GM21786 (cell line): ENCODE measurements at regions not wholly inside any gene's neighbourhood (a gene's known extent, or its start where the extent isn't known, plus 50 kb on each side); places are given as distances from the start of the nearest gene placed in this dataset.
"Not testable (repeated sequence)": the region's sequence is repeated elsewhere in the genome, so short reads cannot be mapped to it uniquely, and the experiment has no call there.

Source experiments
- ATAC-seq: cut with Tn5 transposase; IDR thresholded peaks from one replicate; pipeline ENCODE4 v1.9.1; 2021; ENCODE audit not compliant: unreplicated experiment

GRCh38 chr16:22651111-22651817 is 140.6 kb downstream of the NPIPB5 start:
- ATAC-seq = not testable (repeated sequence)

- no peak for ATAC-seq
Observed at GRCh38 chr16:22652463-22652845, 141.8 kb downstream of the NPIPB5 start.

- no peak for ATAC-seq
Observed at GRCh38 chr16:22653876-22654275, 143.2 kb downstream of the NPIPB5 start.

DNA sequence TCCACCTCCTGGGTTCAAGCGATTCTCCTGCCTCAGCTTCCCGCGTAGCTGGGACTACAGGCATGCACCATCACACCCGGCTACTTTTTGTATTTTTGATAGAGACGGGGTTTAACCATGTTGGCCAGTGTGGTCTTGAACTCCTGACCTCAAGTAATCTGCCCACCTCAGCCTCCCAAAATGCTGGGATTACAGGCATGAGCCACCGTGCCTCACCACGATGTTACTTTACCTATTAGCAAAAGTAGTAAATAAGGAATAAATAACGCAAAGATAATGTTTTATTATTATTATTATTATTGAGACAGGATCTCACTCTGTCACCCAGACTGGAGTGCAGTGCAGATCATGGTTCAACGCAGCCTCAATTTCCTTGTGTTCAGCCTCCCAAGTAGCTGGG is 145.9 kb downstream of the NPIPB5 start:
- ATAC-seq = not testable (repeated sequence)

DNA sequence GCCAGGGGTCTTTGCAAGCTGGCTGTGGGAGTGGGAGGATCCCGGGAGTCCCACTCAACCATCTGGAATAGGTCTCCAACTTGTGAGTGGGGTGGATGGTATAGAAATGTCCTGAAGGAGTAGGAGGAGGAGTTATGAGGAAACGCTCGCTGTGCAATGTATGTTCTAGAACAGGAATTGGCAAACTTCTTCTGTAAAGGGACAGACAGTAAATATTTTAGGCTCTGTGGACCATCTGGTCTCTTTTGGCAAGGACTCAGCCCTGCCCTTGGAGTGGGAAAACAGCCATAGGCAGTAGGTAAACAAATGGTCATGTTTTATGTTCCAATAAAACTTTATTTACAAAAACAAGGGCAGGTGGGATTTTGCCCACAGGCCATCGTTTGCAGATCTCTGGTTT is 149.2 kb downstream of the NPIPB5 start:
- ATAC-seq = no peak

GRCh38 chr16:22660441-22661160 is 149.9 kb downstream of the NPIPB5 start:
- no peak for ATAC-seq

DNA sequence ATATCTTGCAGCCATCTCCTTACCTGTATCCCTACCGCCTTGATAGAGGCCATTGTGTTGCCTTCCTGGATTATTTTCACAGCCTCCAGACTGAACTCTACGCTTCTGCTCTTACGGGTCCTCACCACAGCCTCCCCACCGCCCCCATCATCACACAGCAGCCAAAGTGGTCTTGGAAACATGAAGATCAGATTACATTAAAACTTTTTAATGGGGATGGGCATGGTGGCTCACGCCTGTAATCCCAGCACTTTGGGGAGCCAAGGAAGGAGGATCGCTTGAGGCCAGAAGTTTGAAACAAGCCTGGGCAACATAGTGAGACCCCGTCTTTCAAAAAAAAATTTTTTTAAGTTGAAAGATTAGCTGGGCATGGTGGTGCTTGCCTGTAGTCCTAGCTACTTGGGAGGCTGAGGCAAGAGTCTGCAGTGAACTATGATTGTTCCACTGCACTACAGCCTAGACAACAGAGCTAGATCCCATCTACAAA is 150.5 kb downstream of the NPIPB5 start:
- no peak for ATAC-seq

DNA sequence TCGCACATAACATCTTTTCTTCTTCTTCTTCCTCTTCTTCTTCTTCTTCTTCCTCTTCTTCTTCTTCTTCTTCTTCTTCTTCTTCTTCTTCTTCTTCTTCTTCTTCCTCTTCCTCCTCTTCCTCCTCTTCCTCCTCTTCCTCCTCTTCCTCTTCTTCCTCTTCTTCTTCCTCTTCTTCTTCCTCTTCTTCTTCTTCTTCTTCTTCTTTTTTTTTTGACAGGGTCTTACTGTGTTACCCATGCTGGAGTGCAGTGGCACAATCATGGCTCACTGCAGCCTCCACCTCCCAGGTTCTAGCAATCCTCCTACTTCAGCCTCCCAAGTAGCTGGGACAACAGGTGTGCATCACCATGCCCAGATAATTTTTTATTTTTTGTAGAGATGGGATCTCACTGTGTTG is 151.0 kb upstream of the HS3ST2 start:
- ATAC-seq = not testable (repeated sequence)

DNA sequence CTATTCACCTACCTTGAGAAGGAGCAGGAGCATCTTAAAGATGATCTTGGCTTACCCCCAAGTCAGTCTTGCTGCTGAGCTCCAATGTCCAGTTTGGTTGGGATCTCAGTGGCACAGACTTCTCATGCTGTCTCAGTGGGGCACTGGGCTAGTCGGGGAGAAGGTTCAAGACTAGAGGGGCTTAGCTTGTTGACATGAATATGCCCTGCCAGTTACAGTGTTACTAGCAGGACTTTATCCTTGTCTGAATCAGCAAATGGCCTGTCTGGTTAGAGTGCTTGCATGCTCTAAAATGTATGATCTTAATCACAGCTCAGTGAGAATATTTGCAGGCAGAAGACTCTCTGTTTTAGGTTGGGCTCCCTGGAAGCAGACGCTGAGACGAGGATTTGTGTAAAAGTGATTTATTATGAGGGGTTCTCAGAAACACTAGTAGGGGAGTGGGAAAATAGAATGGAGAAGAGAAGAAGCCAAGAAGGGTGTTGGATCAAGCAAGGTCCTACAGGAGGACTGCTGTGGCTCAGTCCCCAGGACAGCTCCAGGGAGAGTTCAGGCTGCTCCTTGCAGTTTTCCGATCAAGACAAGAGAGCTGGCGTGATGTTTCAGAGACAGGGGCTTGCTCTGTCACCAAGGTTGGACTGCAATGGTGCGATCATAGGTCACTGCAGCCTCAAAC is 150.4 kb upstream of the HS3ST2 start:
- ATAC-seq = no peak

GRCh38 chr16:22664132-22664531 is 149.8 kb upstream of the HS3ST2 start:
- no peak for ATAC-seq

DNA sequence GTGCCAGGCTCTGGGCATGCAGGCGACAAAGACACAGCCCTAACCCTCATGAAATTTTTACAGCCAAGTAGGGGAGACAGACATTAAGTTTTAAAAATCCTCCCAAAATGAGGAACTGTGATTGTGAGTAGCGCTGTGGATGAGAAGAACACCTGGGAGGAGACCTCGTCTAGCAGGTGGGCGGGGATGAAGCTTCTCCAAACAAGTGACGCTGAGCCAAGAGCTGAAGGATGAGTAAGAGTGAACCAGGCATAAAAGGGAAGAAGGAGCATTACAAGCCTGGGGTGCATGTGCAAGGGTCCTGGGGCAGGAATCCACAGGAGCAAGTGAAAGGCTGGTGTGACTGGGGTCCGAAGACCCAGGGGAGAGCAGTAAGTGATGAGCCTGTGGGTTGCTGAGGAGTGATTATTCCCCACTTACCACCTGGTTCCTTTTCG is 149.4 kb upstream of the HS3ST2 start:
- no peak for ATAC-seq

GRCh38 chr16:22665048-22665797 is 148.7 kb upstream of the HS3ST2 start:
- no peak for ATAC-seq

GRCh38 chr16:22665803-22666202 is 148.2 kb upstream of the HS3ST2 start:
- no peak for ATAC-seq

DNA sequence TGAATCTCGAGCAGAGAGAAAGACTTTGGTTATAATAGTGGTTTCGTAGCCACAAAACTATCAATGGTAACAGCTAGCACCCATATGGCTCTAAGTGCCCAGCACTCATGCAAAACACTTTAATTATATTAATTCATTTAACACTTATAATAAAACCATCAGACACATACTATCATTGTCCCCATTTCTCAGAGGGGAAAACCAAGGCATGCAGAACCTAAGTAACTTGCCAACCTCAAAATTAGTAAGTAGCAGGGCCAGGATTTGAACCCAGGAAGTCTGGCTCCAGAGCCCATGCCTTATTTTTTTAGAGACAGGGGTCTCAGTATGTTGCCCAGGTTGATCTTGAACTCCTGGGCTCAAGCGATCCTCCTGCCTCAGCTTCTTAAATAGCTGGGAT is 145.6 kb upstream of the HS3ST2 start:
- ATAC-seq = no peak

- ATAC-seq = no peak
Observed at GRCh38 chr16:22670044-22670536, 143.9 kb upstream of the HS3ST2 start.

DNA sequence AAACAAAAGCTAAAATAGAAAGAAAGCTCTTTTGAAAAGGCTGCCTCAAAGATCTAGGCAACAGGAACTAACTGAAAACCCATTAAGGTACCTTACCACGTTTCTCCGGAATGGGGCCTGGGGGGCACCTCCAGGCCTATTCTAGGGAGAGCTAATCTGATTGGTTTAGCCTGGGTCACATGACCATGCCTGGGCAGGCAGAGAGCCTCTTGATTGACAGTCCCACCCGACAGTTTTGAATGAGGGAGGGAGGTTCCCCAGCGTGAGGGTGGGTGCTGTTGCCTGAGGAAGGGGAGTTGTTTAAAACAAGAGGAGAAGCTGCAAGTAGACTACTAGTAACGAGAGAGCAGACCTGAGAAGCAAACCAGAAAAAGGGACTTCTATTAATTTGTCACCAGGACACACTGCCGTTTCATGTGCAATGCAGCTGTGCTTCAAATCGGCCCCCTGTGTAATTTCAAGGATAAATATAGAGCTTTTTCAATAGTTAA is 143.4 kb upstream of the HS3ST2 start:
- no peak for ATAC-seq

DNA sequence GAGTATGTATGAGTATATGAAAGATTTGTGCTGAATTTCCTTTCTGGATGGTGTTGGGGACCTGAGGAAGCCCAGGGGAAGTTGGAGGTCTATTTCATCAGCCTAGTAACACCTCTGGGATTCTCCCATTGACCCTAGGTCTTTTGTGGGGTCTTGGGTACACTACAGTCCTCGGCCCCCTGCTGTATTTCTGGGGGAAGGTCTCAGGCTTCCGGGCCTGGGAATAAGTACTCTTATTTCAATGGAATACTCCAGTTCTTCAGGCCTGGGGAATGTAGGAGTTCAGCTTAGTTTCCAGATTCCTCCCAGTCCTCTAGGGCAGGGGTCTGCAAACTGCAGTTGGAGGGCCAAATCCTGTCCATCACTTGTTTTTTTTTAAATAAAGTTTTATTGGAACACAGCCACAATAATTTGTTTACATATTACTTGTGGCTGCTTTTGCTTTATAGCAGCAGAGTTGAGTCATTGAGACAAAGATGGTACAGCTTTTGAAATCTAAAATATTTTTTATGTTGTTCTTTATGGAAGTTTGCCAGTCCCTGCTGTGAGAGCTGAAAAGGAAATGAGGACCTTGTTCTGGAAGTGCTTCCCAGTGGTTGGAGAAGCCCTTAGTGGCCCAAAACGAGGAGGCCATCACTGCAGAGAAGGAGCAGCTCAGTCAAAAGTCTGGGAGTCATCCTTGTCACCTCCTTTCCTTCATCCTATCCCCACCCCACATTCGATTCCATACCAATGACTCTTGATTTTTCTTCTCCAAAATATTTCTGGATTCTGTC is 142.5 kb upstream of the HS3ST2 start:
- no peak for ATAC-seq

GRCh38 chr16:22672830-22673210 is 141.1 kb upstream of the HS3ST2 start:
- no peak for ATAC-seq

GRCh38 chr16:22673421-22673831 is 140.5 kb upstream of the HS3ST2 start:
- ATAC-seq = no peak

DNA sequence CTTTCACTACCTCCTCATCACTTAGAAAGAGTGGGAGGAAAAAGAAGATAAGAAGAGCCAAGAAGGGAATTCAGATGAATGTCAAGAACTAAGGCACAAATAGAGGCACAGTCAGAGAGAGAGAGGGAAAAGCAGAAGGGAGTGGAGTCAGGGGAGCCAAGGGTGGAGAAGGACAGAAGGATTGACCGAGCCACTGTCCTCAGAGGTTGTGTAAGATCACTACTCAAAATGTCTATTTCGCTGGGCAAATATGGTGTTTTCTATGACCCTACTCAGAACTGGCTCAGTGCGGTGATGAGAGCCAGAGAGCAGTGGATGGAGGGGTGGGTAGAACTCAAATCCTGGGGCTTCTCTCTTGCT is 139.2 kb upstream of the HS3ST2 start:
- no peak for ATAC-seq
